LNCAP (cell line): ENCODE measurements at regions not wholly inside any gene's neighbourhood (a gene's known extent, or its start where the extent isn't known, plus 50 kb on each side); places are given as distances from the start of the nearest gene placed in this dataset.

Source experiments
- TF ChIP-seq, protein P1 (sequence below): fragments of 450-650 bp; IDR thresholded peaks from 2 replicates; pipeline ENCODE4 v1.5.1; 2017; ENCODE audit warnings: mild to moderate bottlenecking

DNA sequence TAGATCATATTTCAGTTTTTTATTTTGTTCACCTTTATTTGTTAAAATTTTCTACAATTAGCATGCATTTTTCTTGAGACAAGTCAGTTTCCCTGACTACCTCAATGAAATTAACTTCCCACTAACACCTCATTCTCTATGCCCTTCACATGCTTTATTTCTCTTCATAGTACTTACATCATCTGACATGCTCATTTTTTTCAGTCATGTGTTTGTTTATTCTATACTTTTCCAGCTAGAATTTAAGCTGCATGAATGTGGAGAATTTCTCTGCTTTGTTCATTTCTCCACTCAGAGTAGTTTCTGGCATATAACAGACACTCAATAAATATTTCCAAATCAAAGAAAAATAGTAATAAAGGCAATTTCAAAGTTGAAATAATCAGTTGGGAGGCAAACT, 78.9 kb upstream of the SCN7A start:
- TF ChIP-seq, protein P1, sequence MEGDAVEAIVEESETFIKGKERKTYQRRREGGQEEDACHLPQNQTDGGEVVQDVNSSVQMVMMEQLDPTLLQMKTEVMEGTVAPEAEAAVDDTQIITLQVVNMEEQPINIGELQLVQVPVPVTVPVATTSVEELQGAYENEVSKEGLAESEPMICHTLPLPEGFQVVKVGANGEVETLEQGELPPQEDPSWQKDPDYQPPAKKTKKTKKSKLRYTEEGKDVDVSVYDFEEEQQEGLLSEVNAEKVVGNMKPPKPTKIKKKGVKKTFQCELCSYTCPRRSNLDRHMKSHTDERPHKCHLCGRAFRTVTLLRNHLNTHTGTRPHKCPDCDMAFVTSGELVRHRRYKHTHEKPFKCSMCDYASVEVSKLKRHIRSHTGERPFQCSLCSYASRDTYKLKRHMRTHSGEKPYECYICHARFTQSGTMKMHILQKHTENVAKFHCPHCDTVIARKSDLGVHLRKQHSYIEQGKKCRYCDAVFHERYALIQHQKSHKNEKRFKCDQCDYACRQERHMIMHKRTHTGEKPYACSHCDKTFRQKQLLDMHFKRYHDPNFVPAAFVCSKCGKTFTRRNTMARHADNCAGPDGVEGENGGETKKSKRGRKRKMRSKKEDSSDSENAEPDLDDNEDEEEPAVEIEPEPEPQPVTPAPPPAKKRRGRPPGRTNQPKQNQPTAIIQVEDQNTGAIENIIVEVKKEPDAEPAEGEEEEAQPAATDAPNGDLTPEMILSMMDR = no peak

DNA sequence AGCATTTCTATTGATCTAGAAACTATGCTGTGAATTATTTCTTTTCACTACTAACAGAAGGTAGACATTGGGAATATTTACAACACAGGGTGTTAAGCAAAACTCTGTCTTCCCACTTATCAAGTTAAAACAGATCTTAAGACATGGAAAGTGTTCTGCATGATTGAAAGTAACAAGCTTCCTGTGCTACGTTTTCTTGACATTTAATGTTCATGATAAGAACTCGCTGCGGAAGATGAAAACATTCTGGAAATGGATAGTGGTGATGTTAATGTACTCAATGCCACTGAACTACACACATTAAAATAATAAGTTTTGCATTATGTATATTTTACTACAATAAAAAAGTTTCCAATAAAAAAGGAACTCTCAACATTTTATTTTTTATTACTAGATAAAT, 74.4 kb upstream of the SCN7A start:
- TF ChIP-seq, protein P1 = no peak

DNA sequence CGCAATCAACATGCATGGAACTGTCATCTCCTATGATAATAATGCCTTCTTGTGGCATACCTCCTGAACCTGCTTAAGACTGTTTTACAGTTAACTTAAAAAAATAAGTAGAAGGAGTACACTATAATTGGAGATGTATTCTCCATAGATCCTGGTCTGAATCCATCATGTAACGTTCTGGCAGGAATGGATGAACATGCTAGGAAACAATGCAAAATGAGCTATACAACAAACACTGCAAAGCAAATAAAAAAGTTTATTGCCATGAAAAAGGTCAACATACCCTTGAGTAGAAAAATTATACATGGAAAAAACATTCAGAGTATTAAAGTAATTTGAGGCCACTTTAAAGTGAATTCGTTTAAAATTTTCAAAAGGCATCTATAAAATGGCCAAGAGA, 71.5 kb upstream of the SCN7A start:
- TF ChIP-seq, protein P1 = no peak

DNA sequence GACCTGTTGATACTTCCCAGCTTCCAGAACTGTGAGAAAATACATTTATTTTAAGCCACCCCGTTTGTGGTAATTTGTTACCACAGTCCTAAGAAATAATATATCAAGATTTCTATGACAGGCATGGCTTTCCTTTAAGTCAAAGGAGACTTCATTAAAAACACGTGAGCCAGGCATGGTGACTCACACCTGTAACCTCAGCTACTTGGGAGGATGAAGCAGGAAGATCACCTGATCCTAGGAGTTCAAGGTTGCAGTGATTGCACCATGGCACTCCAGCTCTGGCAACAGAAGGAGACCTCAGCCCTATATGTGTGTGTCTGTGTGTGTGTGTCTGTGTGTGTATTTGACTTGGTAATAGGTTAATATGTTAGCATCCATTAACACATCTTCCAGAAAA, 69.8 kb upstream of the SCN7A start:
- TF ChIP-seq, protein P1 = no peak

DNA sequence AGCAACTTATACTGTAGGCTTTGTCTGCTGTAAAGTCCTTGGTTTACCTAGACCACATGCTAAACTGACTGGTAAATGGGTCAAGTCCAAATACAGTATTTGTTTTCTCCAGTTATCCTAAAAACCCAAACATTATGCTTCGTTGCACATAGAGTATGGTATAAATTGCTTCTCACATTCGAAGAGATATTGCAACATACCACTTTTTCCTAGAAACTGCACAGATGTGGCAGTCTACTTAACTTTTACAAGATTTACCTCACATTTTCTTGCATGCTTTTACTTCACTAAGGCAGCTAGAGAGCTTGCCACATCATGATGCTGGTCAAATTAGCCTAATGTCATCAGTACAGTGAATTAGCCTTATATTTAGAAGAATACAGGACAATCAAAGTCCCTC, 66.0 kb upstream of the SCN7A start:
- TF ChIP-seq, protein P1 = no peak

DNA sequence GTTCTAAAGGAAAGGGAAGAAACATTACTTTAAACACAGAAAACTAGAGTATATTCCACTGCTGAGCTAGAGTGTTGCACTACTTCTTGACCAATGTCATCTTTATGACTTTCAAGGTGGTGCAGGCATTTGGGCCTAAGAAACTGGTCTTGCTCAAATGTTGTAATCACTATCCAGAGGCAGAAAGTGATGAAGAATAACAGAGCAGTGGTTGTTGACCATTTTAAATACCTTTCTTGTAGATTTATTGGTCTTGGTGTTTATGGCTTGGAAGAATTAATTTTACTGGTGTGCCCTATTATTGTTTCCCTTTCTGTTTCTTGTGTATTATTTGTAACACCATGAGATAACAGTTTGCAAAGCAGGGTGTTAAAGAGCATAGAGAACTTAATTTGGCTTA, 56.9 kb upstream of the SCN7A start:
- TF ChIP-seq, protein P1 = no peak

DNA sequence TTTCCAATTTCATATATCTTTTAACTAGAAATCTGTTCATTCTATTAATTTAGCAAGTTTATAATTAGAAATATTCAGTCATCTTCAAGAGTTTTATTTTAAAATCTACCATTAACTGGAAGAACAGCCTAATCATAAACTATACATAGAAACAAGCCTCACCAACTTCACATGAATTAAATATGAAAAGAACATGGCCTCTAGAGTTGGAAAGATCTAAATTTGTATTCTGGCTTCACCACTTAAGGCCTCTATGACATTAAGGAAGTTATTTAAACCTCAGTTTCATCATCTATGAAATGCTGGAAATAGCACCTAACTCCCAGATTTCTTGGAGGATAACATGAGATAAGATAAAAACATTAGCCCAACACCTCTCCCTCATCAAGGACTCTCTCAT, 51.4 kb upstream of the SCN7A start:
- TF ChIP-seq, protein P1 = no peak
